GM10847 (cell line): ENCODE measurements at regions not wholly inside any gene's neighbourhood (a gene's known extent, or its start where the extent isn't known, plus 50 kb on each side); places are given as distances from the start of the nearest gene placed in this dataset.

Experiments
- POLR2A ChIP-seq: IDR thresholded peaks from 2 replicates; pipeline ENCODE4 v1.6.1; 2011; ENCODE audit not compliant: insufficient read length; ENCODE audit errors: extremely low read depth

DNA sequence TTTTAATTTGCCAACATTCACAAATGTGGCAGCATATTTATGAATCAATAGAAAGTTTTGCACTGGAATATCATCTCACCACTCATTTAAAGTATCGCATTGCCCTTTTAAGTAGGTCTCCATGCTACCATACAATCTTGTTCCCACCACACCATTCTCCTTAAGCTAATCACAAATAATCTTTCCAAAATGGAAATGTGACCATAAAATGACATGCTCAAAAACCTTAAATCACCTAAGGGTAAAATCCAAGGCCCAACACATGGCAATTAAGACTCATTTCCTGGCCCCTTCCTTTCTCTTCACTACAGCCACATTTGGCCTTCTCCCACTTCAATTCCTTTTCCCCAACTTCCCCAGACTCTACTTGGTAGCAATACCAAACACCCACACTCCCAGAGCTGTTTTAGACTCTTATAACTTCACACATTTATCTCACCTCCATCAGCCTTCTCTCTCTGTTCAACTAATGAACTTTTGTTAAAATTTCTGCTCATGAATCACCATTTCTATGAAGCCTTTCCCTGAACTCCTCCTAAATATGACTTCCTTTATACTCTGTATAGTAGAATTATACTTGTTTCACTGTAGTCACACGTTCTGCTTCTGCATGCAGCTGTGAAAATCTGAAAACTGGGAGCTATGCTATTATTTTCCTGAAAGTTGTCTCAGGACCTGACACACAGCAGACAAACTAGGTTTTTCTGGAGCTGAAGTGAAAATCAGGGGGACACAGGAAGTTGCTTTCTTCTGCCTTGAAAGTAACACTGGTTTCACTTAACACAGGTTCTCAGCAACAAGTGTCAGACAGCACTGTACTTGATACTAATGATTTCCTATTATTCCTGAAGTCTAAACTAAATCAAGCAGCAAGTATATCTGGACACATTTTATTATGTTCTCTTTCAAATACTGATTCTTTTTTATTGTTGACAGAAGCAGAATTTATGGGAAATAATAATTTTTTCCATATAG is 303.9 kb downstream of the ZEB2 start:
- no peak for TF ChIP-seq POLR2A

DNA sequence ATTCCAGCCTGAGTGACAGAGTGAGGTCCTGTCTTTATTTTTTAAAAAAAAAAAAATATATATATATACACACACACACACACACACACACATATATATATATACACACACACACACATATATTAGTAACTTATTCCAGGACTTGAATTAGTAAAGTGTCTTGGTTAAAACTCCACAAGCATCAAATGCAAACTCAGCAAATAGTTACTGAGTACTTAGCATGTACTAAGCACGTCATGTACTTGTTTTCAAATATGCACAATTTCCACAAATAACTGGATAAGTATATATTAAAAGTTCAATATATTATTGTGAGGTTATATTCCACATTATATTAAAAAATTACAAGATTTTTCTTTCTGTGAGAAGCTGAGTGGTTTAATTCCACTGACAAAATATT is 304.7 kb downstream of the ZEB2 start:
- no peak for TF ChIP-seq POLR2A

DNA sequence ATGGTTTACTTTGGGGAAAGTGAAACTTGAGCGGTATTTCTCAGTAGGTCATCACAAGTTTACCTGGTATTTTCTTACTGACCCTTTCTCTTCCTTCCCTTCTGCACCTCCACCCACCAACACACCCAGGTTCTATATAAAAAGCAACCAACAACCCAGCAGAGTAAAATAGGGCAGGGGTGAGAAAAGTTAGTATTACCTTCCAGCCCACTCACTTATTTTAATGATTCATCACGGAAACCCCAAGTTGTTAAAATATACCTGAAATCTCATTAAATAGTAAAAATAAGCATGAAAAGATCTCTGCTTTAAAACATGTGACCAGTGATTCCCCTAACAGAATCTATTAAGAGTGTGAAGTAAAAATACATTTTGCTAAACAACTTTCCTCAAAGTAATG is 306.1 kb downstream of the ZEB2 start:
- no peak for TF ChIP-seq POLR2A

DNA sequence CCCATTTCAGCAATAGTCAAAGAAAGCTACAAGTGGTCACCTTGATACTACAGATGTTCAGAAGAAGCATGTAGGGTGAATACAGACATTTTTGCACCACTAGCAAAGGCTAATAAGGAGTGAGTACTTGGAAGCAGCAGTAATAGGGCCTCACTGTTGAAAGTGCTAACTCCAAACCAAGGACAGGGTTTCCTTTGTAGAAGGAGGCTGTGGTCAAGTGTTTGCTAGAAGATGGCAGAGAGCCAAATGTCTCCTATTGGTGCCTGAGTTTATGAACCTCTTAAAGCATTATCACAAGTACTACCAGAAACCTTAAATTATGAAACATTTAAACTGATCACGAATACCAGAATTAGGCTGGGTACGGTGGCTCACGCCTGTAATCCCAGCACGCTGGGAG is 308.1 kb downstream of the ZEB2 start:
- TF ChIP-seq POLR2A = no peak

GRCh38 chr2:144211065-144211464 is 308.9 kb downstream of the ZEB2 start:
- no peak for TF ChIP-seq POLR2A

- no peak for TF ChIP-seq POLR2A
Measured at GRCh38 chr2:144210076-144210475, 309.8 kb downstream of the ZEB2 start.

- no peak for TF ChIP-seq POLR2A
Measured at GRCh38 chr2:144208924-144209323, 311.0 kb downstream of the ZEB2 start.

DNA sequence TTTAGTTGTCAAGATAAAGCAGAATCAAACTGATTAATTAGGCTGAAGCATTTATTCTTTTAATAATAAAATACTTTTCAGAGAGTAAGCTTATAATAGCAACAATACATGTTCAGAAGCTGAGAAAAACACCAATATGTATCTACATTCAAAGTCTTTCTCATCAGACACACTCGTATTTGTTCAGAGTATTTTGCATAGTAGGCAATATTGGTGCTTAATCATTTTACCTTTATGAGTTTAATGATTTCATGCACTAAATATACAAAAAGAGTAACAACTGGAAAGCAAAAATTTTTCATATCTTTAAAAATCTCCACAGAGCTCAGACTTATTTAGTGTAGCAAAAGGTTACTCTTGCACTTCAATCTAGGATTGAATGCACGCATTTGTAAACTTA is 313.9 kb downstream of the ZEB2 start:
- no peak for TF ChIP-seq POLR2A

DNA sequence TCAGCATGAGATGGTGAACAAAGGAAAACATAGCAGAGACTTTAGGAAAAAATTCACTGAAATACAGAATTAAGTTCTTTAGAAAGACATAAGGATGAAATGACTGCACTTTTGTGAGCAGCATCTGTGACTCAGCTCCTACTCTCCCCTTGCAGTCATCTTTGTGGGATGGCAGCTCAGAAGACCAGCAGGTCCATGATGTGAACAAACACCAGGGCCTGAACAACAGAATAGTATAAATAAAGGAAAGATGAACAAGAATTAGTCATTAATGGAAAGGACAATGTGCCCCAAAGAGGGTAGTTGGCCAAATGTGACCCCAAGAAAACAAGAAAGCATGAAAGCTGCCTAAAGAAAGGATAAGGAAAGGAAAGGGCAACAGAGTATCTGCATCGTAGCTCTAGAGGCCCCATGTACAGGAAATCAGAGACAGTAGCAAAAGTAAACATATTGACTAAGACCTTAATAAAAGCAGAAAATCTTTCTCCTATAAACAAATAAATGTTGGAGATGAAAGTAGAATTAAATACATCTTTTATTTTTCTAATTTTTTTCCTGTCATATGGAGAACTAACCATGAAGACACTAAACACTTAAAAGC is 318.0 kb downstream of the ZEB2 start:
- no peak for TF ChIP-seq POLR2A

DNA sequence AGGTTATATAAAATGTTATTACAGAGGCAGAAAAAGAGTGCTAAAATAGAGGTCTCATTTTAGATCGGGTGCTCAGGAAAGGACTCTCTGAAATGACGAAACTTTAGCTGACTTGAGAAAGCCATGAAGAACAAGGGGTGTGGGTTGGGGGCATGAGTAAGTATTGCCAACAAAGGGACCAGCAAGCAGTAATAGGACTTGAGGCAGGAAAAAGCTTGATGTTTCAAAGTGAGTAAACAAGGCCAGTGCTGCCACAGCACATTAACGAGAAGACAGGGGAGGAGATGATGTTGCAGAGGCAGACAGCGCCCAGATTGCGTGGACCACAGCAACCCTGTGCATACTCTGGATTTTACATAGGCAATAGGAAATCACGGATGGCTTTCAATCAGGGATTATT is 318.8 kb downstream of the ZEB2 start:
- no peak for TF ChIP-seq POLR2A

DNA sequence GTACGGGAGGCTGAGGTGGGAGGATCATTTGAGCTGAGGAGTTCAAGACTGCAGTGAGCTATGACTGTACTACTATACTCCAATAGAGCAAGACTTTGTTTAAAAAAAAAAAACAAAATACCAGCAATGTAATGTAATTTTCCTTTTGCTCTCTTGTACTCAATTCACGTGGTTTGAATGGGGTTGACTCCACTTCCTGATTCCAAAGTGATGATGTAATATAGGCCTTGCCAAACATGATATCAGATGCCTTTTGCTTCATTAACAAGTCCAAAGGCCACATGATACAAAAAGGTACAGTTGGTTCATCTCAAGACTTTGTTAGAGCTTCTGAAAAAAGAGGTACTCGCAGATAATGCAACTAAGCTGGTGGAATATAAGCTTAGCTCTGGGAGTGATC is 321.8 kb downstream of the ZEB2 start:
- TF ChIP-seq POLR2A = no peak

DNA sequence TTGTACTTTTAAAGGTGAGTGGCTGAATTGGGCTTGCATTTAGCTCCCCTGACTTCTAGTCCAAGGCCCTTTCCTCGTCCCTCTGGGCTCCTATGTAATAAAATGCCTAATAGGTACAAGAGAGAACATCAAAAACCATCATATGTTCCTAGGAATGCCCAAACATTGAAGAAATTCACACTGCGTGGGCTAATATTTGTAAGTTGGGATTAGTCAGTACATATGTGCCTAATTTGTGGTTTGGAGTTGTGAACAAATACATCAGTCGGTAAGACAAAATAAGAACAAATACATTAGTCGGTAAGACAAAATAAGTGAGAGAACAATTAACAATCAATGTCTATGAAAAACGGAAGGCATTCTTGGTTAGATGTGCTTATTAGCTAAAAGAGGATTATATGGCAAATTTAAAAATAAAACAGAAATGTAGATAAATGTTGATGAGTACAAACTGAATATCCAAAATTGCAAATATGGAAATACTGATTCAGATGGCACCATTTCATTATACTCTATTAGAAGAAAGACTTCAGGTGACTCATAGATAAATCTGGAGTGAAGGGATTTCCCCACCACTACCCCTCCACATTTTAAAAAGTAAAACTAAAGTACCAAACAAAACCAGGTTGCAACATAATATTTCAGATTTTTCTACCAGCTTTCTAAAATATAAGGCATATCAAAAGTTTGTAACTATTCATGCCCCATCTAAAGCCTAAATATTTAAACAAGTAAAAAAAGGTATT is 325.4 kb downstream of the ZEB2 start:
- TF ChIP-seq POLR2A = no peak

DNA sequence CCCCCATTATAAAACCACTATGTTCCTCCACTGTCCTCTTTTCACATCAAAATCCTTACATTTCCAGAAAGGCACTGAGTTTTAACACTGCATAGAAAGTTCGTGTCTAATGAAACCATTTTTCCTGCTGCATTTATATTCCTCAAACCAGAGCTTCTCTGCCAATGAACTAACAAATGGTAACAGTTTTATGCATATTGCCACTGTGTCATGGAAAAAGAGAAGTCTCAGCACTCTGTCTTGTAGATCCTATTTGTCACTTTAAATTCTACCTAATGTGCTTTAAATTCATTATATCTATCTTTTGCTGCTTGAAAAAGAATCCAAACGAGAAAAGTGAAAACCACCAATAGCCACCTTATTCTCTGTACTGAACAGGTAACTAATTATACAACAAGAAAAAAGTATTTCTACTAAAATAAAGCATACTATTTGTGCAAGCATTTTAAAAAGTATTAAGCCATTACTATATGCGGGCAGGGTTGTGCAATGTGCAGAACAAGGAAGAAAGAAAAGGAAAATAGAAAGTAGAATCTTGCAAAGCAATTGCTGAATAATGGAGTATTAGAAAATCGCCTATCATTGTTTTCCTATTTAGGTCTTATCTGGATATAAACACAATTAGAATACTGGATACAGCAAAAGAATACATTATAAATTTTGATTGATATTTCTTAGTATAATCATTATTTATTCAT is 328.9 kb downstream of the ZEB2 start:
- TF ChIP-seq POLR2A = no peak

DNA sequence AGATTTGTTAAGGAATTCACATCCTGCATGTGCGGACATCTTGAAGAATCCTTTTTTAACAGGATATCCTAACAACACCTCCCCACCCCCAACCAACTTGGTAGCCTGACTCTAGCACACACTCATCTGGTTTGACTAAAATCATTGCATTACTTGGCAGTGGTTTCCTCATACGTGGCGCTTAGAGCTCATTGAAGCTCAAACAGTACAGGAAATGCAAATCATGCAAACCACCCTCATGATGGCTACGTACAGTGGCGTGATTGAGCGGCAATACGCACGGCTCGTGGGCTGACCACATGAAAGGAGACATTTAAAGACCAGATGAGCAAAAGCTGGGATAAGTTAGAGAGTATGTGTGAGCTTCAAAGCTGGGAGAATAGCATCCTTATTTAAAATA is 336.2 kb downstream of the ZEB2 start:
- TF ChIP-seq POLR2A = no peak

- no peak for TF ChIP-seq POLR2A
Measured at GRCh38 chr2:144181001-144181400, 338.9 kb downstream of the ZEB2 start.
